ENCODE measurements at regions not wholly inside any gene's neighbourhood (a gene's known extent, or its start where the extent isn't known, plus 50 kb on each side); places are given as distances from the start of the nearest gene placed in this dataset.

- H3K27ac Mint-ChIP-seq: no peak overlapping the region
- no peaks in the 10 kb centered on the region for H3K36me3 Mint-ChIP-seq (ENCODE audit: low read depth)
- intact Hi-C loops (cut with micrococcal nuclease): no loop called here
- H3K9me3 Mint-ChIP-seq: peaks cover 53% of the 10 kb centered on the region
- H3K4me1 Mint-ChIP-seq (ENCODE audit: low read depth): no peaks in the 10 kb centered on the region
- no peaks in the 10 kb centered on the region for H3K27me3 Mint-ChIP-seq
- H3K4me3 Mint-ChIP-seq: no peak overlapping the region
Observed at GRCh38 chr1:73953586-73953985, 244.4 kb downstream of the LRRIQ3 start.

GRCh38 chr1:73953186-73953585, 244.8 kb downstream of the LRRIQ3 start:
- Mint-ChIP-seq H3K27ac (no peak overlapping the region), H3K9me3 (peaks cover 53% of the 10 kb centered on the region), H3K4me1 (ENCODE audit: low read depth) (no peaks in the 10 kb centered on the region), H3K27me3 (no peaks in the 10 kb centered on the region), H3K4me3 (no peak overlapping the region), H3K36me3 (ENCODE audit: low read depth) (no peaks in the 10 kb centered on the region)
- intact Hi-C loops (cut with micrococcal nuclease): no loop called here

GRCh38 chr1:73948055-73948454, 249.9 kb downstream of the LRRIQ3 start:
- Mint-ChIP-seq H3K27me3 (no peaks in the 10 kb centered on the region), H3K27ac (no peak overlapping the region), H3K9me3 (peaks cover 19% of the 10 kb centered on the region), H3K4me1 (ENCODE audit: low read depth) (no peaks in the 10 kb centered on the region), H3K36me3 (ENCODE audit: low read depth) (no peaks in the 10 kb centered on the region), H3K4me3 (no peak overlapping the region)
- intact Hi-C loops (cut with micrococcal nuclease): no loop called here

GRCh38 chr1:73947009-73947408, 251.0 kb downstream of the LRRIQ3 start:
- Mint-ChIP-seq H3K27ac (no peak overlapping the region), H3K27me3 (no peaks in the 10 kb centered on the region), H3K4me3 (no peak overlapping the region), H3K36me3 (ENCODE audit: low read depth) (no peaks in the 10 kb centered on the region), H3K9me3 (peaks cover 19% of the 10 kb centered on the region), H3K4me1 (ENCODE audit: low read depth) (no peaks in the 10 kb centered on the region)
- intact Hi-C loops (cut with micrococcal nuclease): no loop called here

GRCh38 chr1:73943270-73943669, 254.7 kb downstream of the LRRIQ3 start:
- H3K27ac Mint-ChIP-seq: no peak overlapping the region
- intact Hi-C loops (cut with micrococcal nuclease): no loop called here
- H3K9me3 Mint-ChIP-seq: no peaks in the 10 kb centered on the region
- no peaks in the 10 kb centered on the region for H3K36me3 Mint-ChIP-seq (ENCODE audit: low read depth)
- H3K27me3 Mint-ChIP-seq: no peaks in the 10 kb centered on the region
- no peaks in the 10 kb centered on the region for H3K4me1 Mint-ChIP-seq (ENCODE audit: low read depth)
- no peak overlapping the region for H3K4me3 Mint-ChIP-seq

- Mint-ChIP-seq H3K9me3 (peaks cover 21% of the 10 kb centered on the region), H3K27ac (no peak overlapping the region), H3K27me3 (no peaks in the 10 kb centered on the region), H3K36me3 (ENCODE audit: low read depth) (no peaks in the 10 kb centered on the region), H3K4me1 (ENCODE audit: low read depth) (no peaks in the 10 kb centered on the region), H3K4me3 (no peak overlapping the region)
- intact Hi-C loops (cut with micrococcal nuclease): no loop called here
Observed at GRCh38 chr1:73930293-73930692, 267.7 kb downstream of the LRRIQ3 start.

- Mint-ChIP-seq H3K4me1 (ENCODE audit: low read depth) (no peaks in the 10 kb centered on the region), H3K27ac (no peak overlapping the region), H3K4me3 (no peak overlapping the region), H3K9me3 (peaks cover 37% of the 10 kb centered on the region), H3K36me3 (ENCODE audit: low read depth) (no peaks in the 10 kb centered on the region), H3K27me3 (no peaks in the 10 kb centered on the region)
- intact Hi-C loops (cut with micrococcal nuclease): no loop called here
Observed at GRCh38 chr1:73914951-73915350, 283.0 kb downstream of the LRRIQ3 start.

- Mint-ChIP-seq H3K4me1 (ENCODE audit: low read depth) (no peaks in the 10 kb centered on the region), H3K36me3 (ENCODE audit: low read depth) (no peaks in the 10 kb centered on the region), H3K4me3 (no peak overlapping the region), H3K27ac (no peak overlapping the region), H3K9me3 (peaks cover 37% of the 10 kb centered on the region), H3K27me3 (no peaks in the 10 kb centered on the region)
- intact Hi-C loops (cut with micrococcal nuclease): no loop called here
Observed at GRCh38 chr1:73913025-73913424, 285.0 kb downstream of the LRRIQ3 start.

- intact Hi-C loops (cut with micrococcal nuclease): no loop called here
- no peaks in the 10 kb centered on the region for H3K36me3 Mint-ChIP-seq (ENCODE audit: low read depth)
Observed at GRCh38 chr1:73911849-73912248, 286.1 kb downstream of the LRRIQ3 start.

GRCh38 chr1:73910466-73910865, 287.5 kb downstream of the LRRIQ3 start:
- intact Hi-C loops (cut with micrococcal nuclease): no loop called here
- no peaks in the 10 kb centered on the region for H3K36me3 Mint-ChIP-seq (ENCODE audit: low read depth)
- peaks cover 46% of the 10 kb centered on the region for H3K9me3 Mint-ChIP-seq
- H3K4me1 Mint-ChIP-seq (ENCODE audit: low read depth): no peaks in the 10 kb centered on the region
- no peak overlapping the region for H3K27ac Mint-ChIP-seq
- H3K27me3 Mint-ChIP-seq: no peaks in the 10 kb centered on the region
- H3K4me3 Mint-ChIP-seq: no peak overlapping the region

More at GRCh38 chr1:73911849-73912248, 286.1 kb downstream of the LRRIQ3 start:
- Mint-ChIP-seq H3K4me1 (ENCODE audit: low read depth) (no peaks in the 10 kb centered on the region), H3K27me3 (no peaks in the 10 kb centered on the region), H3K27ac (no peak overlapping the region), H3K4me3 (no peak overlapping the region), H3K9me3 (peaks cover 40% of the 10 kb centered on the region)

GRCh38 chr1:73910062-73910461, 287.9 kb downstream of the LRRIQ3 start:
- intact Hi-C loops (cut with micrococcal nuclease): no loop called here
- Mint-ChIP-seq H3K9me3 (peaks cover 46% of the 10 kb centered on the region), H3K27ac (no peak overlapping the region), H3K36me3 (ENCODE audit: low read depth) (no peaks in the 10 kb centered on the region), H3K27me3 (no peaks in the 10 kb centered on the region), H3K4me1 (ENCODE audit: low read depth) (no peaks in the 10 kb centered on the region), H3K4me3 (no peak overlapping the region)

GRCh38 chr1:73909043-73909562, 288.9 kb downstream of the LRRIQ3 start:
- Mint-ChIP-seq H3K4me1 (ENCODE audit: low read depth) (no peaks in the 10 kb centered on the region), H3K36me3 (ENCODE audit: low read depth) (no peaks in the 10 kb centered on the region), H3K4me3 (no peak overlapping the region), H3K27me3 (no peaks in the 10 kb centered on the region), H3K9me3 (peaks cover 49% of the 10 kb centered on the region), H3K27ac (no peak overlapping the region)
- intact Hi-C loops (cut with micrococcal nuclease): no loop called here

- Mint-ChIP-seq H3K4me1 (ENCODE audit: low read depth) (no peaks in the 10 kb centered on the region), H3K4me3 (no peak overlapping the region), H3K27ac (no peak overlapping the region), H3K27me3 (no peaks in the 10 kb centered on the region), H3K36me3 (ENCODE audit: low read depth) (no peaks in the 10 kb centered on the region), H3K9me3 (peaks cover 31% of the 10 kb centered on the region)
- intact Hi-C loops (cut with micrococcal nuclease): no loop called here
Observed at GRCh38 chr1:73907051-73907450, 290.9 kb downstream of the LRRIQ3 start.

- peaks cover 18% of the 10 kb centered on the region for H3K9me3 Mint-ChIP-seq
- H3K27ac Mint-ChIP-seq: no peak overlapping the region
- intact Hi-C loops (cut with micrococcal nuclease): no loop called here
- H3K4me1 Mint-ChIP-seq (ENCODE audit: low read depth): no peaks in the 10 kb centered on the region
- H3K36me3 Mint-ChIP-seq (ENCODE audit: low read depth): no peaks in the 10 kb centered on the region
- H3K27me3 Mint-ChIP-seq: no peaks in the 10 kb centered on the region
- no peak overlapping the region for H3K4me3 Mint-ChIP-seq
Observed at GRCh38 chr1:73903092-73903491, 294.9 kb downstream of the LRRIQ3 start.

GRCh38 chr1:73901738-73902137, 296.2 kb downstream of the LRRIQ3 start:
- no peaks in the 10 kb centered on the region for H3K4me1 Mint-ChIP-seq (ENCODE audit: low read depth)
- H3K4me3 Mint-ChIP-seq: no peak overlapping the region
- no peaks in the 10 kb centered on the region for H3K27me3 Mint-ChIP-seq
- H3K36me3 Mint-ChIP-seq (ENCODE audit: low read depth): no peaks in the 10 kb centered on the region
- H3K9me3 Mint-ChIP-seq: peaks cover 13% of the 10 kb centered on the region
- intact Hi-C loops (cut with micrococcal nuclease): no loop called here
- no peak overlapping the region for H3K27ac Mint-ChIP-seq
